ENCODE measurements at regions not wholly inside any gene's neighbourhood (a gene's known extent, or its start where the extent isn't known, plus 50 kb on each side); places are given as distances from the start of the nearest gene placed in this dataset.
"Not testable (repeated sequence)": the region's sequence is repeated elsewhere in the genome, so short reads cannot be mapped to it uniquely, and the experiment has no call there.

DNA sequence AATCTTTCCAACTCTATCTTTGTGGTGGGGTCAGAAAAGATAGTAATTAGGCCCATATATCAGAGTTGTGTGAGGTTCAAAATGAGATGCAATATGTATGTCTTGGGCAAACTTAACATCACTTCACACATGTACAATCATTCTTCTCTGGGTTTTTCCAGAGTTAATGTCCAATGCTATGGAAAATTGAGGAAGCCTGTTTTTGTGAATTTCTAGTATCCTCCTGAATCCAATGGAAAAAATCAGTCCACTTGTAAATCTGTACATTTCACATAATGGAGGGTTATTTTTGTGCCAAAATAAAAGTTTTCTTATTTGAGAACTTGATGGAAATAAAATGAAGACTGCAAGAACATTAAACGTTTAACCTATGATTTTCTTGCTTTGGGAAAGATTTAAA is 155.6 kb upstream of the SEMA6A start:
- ChIA-PET CTCF (no interaction called here), POLR2A (no interaction called here)
- no peak for TF ChIP-seq CTCF (IDR thresholded peaks at IDR 0.05; ENCODE audit: control extremely low read depth, extremely low read depth, low read depth, missing control alignments)
- no peak for DNase-seq (ENCODE audit: extremely low spot score)

DNA sequence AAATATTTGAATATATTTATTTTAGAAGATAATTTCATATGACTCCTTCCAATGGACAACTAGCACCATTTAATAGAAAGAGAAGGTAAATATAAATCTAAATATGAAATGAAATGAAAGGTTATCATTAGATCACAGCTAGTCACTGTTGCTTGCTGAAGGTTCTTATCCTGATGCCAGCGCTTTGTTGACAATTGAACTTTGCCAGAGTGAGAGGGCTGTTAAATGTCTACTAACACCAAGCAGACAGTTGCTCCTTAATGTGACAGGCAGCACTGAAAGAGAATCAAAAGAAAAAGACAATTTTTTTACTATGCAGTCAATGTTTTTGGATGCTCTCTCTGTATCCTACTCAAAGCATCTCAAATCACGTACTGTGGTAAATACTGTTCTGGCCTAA is 152.6 kb upstream of the SEMA6A start:
- no peak for DNase-seq (ENCODE audit: extremely low spot score)
- CTCF ChIA-PET, result interaction anchor here (0.9 to 1.2 kb wide), 2 partner anchors 13 to 14 kb away, joined by 3 read pairs; no protein-coding TSS in a partner anchor
- TF ChIP-seq CTCF (IDR thresholded peaks at IDR 0.05; ENCODE audit: control extremely low read depth, extremely low read depth, low read depth, missing control alignments), result no peak
- POLR2A ChIA-PET, result no interaction called here

GRCh38 chr5:116726180-116726579 is 151.6 kb upstream of the SEMA6A start:
- CTCF ChIA-PET, result interaction anchor here (0.9 to 1.7 kb wide), 5 partner anchors 12 to 156 kb away, joined by 3 to 4 read pairs (median 3); no protein-coding TSS in a partner anchor
- POLR2A ChIA-PET; DNase-seq (ENCODE audit: extremely low spot score): not testable (repeated sequence)

- POLR2A ChIA-PET, result no interaction called here
- DNase-seq (ENCODE audit: extremely low spot score), result no peak
- CTCF ChIA-PET, result interaction anchor here (1.2 to 1.7 kb wide), 4 partner anchors 11 to 157 kb away, joined by 3 to 4 read pairs (median 3); no protein-coding TSS in a partner anchor
- TF ChIP-seq CTCF (IDR thresholded peaks at IDR 0.05; ENCODE audit: control extremely low read depth, extremely low read depth, low read depth, missing control alignments), result no peak
Measured at GRCh38 chr5:116724971-116725370, 150.3 kb upstream of the SEMA6A start.

GRCh38 chr5:116722651-116723050 is 148.0 kb upstream of the SEMA6A start:
- ChIA-PET POLR2A (no interaction called here), CTCF (interaction anchor here (0.8 to 1.7 kb wide), 5 partner anchors 8 to 37 kb away, joined by 3 to 9 read pairs (median 3); no protein-coding TSS in a partner anchor)
- TF ChIP-seq CTCF (IDR thresholded peaks at IDR 0.05; ENCODE audit: control extremely low read depth, extremely low read depth, low read depth, missing control alignments), result no peak
- DNase-seq (ENCODE audit: extremely low spot score), result no peak

DNA sequence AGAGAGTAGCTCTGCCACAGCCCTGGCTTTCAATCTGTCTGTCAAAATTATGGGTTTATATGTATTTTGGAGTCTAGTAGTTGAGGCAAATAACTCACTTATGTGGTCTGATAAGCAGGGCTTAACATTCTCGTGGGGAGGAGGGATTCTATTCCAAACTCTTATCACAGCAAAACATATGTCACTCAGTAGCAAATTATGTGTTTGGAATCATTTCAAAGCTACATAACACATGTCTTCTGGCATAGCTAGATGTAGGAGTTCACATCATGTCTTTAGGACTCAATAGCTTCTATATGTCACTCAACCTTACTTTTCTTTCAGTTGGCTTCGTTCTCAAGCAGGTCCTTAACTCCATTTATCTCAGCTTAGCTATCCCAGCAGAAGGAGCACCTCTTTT is 144.5 kb upstream of the SEMA6A start:
- no peak for DNase-seq (ENCODE audit: extremely low spot score)
- ChIA-PET CTCF (interaction anchor here (0.8 to 1.8 kb wide), 3 partner anchors 19 to 41 kb away, joined by 3 to 5 read pairs (median 4); no protein-coding TSS in a partner anchor), POLR2A (no interaction called here)
- TF ChIP-seq CTCF (IDR thresholded peaks at IDR 0.05; ENCODE audit: control extremely low read depth, extremely low read depth, low read depth, missing control alignments), result no peak

DNA sequence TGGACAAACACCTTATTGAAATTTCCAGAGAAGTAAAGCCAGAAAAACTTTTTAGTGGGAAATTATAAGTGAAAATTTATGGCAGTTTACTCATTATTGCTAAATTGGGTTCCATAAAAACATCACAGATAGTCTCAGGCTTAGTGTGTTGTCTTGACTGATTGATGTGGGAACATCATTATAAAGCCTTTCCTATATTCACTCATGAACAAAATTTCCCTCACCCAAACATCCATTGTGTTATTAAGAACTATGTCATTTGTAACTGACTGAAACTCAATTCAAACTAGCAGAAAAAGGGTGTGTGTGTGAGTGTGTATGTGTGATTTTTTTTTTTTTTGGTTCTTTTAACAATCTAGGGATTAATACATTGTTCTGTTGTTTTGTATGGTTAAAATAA is 143.7 kb upstream of the SEMA6A start:
- ChIA-PET CTCF (interaction anchor here (1.8 kb wide), 1 partner anchor 24 kb away, joined by 4 read pairs; no protein-coding TSS in a partner anchor), POLR2A (no interaction called here)
- DNase-seq (ENCODE audit: extremely low spot score), result no peak
- no peak for TF ChIP-seq CTCF (IDR thresholded peaks at IDR 0.05; ENCODE audit: control extremely low read depth, extremely low read depth, low read depth, missing control alignments)
